Heart left ventricle (tissue), 13 donors: ENCODE measurements at regions not wholly inside any gene's neighbourhood (a gene's known extent, or its start where the extent isn't known, plus 50 kb on each side); places are given as distances from the start of the nearest gene placed in this dataset.

ENCODE experiments used
- POLR2A ChIP-seq, 2 donors: fragments of 450-650 bp; IDR thresholded peaks; one replicate each; pipeline ENCODE4 v1.6.1; 2017; ENCODE audit warnings: antibody characterized with exemption in 2 of 2, mild to moderate bottlenecking in 2 of 2, moderate library complexity in 2 of 2
- TF ChIP-seq, protein P1 (sequence below), 12 donors: fragments of 200-600 bp; sonication (generic) in 4 of 12; IDR thresholded peaks; one replicate each; pipeline versions ENCODE4 v1.5.0 to v1.8.0; 2018 to 2022; ENCODE audit warnings: antibody characterized with exemption in 12 of 12, mild to moderate bottlenecking in 5 of 12
- donor health status: ischemic (EF 13 %, LVEDD 7.1; RV severe dilation, severe dysfunction).
- donor health status: DM: no; HTN: yes; CAD: no.
- donor health status: DM: no; HTN: no; CAD: no.
- donor health status: ischemic (EF 25% LVEDD 6.9; RV normal size, moderate dysfunction).
- donor health status: ischemic (EF 25% LVEDD 5.7; RV mildly dilated, moderate dysfunction).
- donor health status: ischemic (EF 35%, LVEDD 5.7; RV mildly dilated, moderate dysfunction).
- donor health status: nonischemic (EF 11% LVEDD 7.7; RV severe dilation, severe dysfunction).
- donor health status: DM: yes; HTN: yes; CAD: no.
- donor health status: PGD.
- donor health status: ischemic (EF 29% LVEDD 5.4; RV normal size, mild dysfunction).
- donor health status: nonischemic (EF 23%, LVEDD 6.1; RV moderate dilation, normal function).

DNA sequence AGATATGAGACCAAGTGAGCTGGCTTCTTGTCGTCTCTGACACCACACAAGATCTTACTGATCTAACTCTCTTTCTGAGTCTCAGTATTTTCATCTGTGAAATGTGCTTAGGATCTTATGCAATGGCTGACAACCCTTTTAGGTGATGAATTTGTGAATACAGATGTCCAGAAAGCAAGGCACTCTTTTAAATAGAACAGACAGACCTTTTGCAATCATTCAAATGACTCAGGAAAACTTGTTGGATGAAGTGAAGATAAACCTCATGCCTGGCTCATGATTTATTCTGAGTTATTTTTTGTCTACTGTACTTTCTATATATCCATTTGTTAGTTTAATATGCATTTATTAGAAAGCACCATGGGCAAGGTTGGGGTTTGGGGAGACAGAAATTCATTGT, 411.3 kb downstream of the PTPRU start:
- TF ChIP-seq POLR2A (IDR thresholded peaks at IDR 0.05) = no peak
- TF ChIP-seq, protein P1, sequence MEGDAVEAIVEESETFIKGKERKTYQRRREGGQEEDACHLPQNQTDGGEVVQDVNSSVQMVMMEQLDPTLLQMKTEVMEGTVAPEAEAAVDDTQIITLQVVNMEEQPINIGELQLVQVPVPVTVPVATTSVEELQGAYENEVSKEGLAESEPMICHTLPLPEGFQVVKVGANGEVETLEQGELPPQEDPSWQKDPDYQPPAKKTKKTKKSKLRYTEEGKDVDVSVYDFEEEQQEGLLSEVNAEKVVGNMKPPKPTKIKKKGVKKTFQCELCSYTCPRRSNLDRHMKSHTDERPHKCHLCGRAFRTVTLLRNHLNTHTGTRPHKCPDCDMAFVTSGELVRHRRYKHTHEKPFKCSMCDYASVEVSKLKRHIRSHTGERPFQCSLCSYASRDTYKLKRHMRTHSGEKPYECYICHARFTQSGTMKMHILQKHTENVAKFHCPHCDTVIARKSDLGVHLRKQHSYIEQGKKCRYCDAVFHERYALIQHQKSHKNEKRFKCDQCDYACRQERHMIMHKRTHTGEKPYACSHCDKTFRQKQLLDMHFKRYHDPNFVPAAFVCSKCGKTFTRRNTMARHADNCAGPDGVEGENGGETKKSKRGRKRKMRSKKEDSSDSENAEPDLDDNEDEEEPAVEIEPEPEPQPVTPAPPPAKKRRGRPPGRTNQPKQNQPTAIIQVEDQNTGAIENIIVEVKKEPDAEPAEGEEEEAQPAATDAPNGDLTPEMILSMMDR (IDR thresholded peaks at IDR 0.05) = no peak
